GM06990 (cell line): ENCODE measurements at regions not wholly inside any gene's neighbourhood (a gene's known extent, or its start where the extent isn't known, plus 50 kb on each side); places are given as distances from the start of the nearest gene placed in this dataset.

Experiments used
- DNase-seq: peaks from one replicate; pipeline ENCODE4 v3.0.0-alpha.2; 2011; ENCODE audit not compliant: insufficient read length; ENCODE audit errors: extremely low read depth
- H3K27me3 ChIP-seq: replicated peaks from 2 replicates; pipeline ENCODE4 v1.6.0; 2011; ENCODE audit warnings: low read length; ENCODE audit not compliant: control insufficient read depth, insufficient read depth
- H3K36me3 ChIP-seq: 2 replicates; pipeline ENCODE4 v1.5.1; 2011; ENCODE audit warnings: low read length; ENCODE audit not compliant: control insufficient read depth, insufficient read depth
- H3K4me3 ChIP-seq: replicated peaks from 2 replicates; pipeline ENCODE4 v1.5.1; 2011; ENCODE audit warnings: low read depth, mild to moderate bottlenecking, control low read depth, low read length
- TF ChIP-seq, protein P1 (sequence below): IDR thresholded peaks from 2 replicates; pipeline ENCODE4 v1.5.1; 2011; ENCODE audit warnings: low read length, control low read depth, mild to moderate bottlenecking, inconsistent platforms; ENCODE audit not compliant: insufficient read depth, poor library complexity, severe bottlenecking

DNA sequence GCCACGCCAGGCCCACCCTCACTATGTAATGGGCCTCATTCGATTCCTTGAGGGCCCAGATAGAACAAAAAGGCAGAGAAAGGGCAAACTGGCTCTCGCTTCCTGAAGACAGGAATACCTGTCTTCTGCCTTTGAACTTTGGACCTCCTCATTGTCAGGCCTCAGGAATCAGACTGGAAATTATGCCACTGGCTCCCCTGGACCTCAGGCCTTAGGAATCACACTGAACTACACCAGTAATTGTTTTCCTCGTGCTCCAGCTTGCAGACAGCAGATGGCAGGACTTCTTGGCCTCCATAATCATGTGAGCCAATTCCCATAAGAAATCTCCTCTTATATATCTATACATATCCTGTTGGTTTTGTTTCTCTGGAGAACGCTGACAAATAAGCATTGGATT lies 258.6 kb upstream of the KCNG1 start:
- no peak for DNase-seq
- no peaks in the 10 kb centered on the region for H3K36me3 ChIP-seq
- H3K27me3 ChIP-seq: no peaks in the 10 kb centered on the region; the same call in none of the 2 replicates
- TF ChIP-seq, protein P1, sequence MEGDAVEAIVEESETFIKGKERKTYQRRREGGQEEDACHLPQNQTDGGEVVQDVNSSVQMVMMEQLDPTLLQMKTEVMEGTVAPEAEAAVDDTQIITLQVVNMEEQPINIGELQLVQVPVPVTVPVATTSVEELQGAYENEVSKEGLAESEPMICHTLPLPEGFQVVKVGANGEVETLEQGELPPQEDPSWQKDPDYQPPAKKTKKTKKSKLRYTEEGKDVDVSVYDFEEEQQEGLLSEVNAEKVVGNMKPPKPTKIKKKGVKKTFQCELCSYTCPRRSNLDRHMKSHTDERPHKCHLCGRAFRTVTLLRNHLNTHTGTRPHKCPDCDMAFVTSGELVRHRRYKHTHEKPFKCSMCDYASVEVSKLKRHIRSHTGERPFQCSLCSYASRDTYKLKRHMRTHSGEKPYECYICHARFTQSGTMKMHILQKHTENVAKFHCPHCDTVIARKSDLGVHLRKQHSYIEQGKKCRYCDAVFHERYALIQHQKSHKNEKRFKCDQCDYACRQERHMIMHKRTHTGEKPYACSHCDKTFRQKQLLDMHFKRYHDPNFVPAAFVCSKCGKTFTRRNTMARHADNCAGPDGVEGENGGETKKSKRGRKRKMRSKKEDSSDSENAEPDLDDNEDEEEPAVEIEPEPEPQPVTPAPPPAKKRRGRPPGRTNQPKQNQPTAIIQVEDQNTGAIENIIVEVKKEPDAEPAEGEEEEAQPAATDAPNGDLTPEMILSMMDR: no peak
- no peak overlapping the region for H3K4me3 ChIP-seq

DNA sequence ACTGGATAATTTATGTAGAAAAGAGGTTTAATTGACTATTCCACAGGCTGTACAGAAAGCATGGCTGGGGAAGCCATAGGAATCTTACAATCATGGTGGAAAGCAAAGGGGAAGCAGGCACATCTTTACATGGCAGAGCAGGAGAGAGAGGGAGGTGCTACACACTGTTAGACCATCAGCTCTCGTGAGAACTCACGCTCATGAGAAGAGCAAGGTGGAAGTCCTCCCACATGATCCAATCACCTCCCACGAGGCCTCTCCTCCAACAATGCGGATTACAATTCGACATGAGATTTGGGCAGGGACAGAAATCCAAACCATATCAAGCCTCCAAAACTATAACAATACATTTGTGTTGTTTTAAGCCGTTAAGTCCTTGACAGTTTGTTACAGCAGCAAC lies 257.1 kb upstream of the KCNG1 start:
- H3K27me3 ChIP-seq: no peaks in the 10 kb centered on the region; the same call in none of the 2 replicates
- no peaks in the 10 kb centered on the region for H3K36me3 ChIP-seq
- TF ChIP-seq, protein P1: no peak
- no peak for DNase-seq
- no peak overlapping the region for H3K4me3 ChIP-seq

GRCh38 chr20:51277961-51278360 lies 255.1 kb upstream of the KCNG1 start:
- TF ChIP-seq, protein P1: no peak
- Histone ChIP-seq H3K36me3 (no peaks in the 10 kb centered on the region), H3K27me3 (no peaks in the 10 kb centered on the region; the same call in none of the 2 replicates), H3K4me3 (no peak overlapping the region)
- DNase-seq: no peak

DNA sequence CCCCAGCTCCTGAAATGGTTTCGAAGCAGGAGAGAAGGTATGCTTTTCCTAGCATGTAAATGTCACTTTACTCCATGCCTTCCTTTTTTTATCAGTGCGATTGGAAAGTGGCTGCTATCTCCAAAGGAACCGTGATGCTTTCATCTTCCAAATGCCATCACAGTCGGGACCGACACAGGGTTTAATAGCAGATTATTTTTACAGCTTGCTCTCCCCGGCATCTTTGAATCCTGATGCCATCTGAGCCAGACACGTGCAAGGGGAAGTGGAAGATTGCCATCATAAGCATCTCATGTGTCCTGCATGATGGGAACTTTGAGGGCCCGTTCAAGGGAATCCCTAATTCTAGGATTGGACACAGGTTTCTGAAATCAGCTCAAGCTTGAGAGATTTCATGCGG lies 253.4 kb upstream of the KCNG1 start:
- Histone ChIP-seq H3K4me3 (no peak overlapping the region), H3K27me3 (no peaks in the 10 kb centered on the region; the same call in 1 of the 2 replicates), H3K36me3 (no peaks in the 10 kb centered on the region)
- TF ChIP-seq, protein P1: no peak
- no peak for DNase-seq

GRCh38 chr20:51275826-51276225 lies 252.9 kb upstream of the KCNG1 start:
- H3K27me3 ChIP-seq: no peaks in the 10 kb centered on the region; the same call in 1 of the 2 replicates
- TF ChIP-seq, protein P1: no peak
- DNase-seq: no peak
- H3K36me3 ChIP-seq: no peaks in the 10 kb centered on the region
- no peak overlapping the region for H3K4me3 ChIP-seq

GRCh38 chr20:51275181-51275580 lies 252.3 kb upstream of the KCNG1 start:
- Histone ChIP-seq H3K36me3 (no peaks in the 10 kb centered on the region), H3K27me3 (no peaks in the 10 kb centered on the region; the same call in 1 of the 2 replicates), H3K4me3 (no peak overlapping the region)
- DNase-seq: no peak
- TF ChIP-seq, protein P1: no peak
